ENCODE measurements at regions not wholly inside any gene's neighbourhood (a gene's known extent, or its start where the extent isn't known, plus 50 kb on each side); places are given as distances from the start of the nearest gene placed in this dataset.

DNA sequence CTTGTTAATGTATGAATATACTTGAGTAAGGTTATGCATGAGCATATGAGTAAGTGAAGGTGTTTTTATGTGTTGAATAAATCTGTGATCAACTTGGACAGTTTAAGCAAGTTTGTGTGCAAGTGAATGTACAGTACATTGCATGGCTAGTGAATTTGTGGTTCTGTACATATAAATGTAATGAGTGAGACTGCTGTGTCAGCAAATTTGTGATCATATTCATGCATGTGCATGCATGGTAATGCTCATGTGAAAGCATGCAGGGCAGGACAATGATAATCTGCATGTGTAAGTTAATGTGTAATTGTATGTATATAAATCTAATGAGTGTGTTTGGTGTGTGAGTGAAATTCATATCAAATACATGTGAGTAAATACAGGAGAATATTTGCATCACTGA lies 188.5 kb downstream of the PWWP3B start:
- Histone ChIP-seq H3K27me3 (replicated peaks; ENCODE audit: insufficient read depth) (no peaks in the 10 kb centered on the region), H3K27ac (no peak overlapping the region), H3K36me3 (no peaks in the 10 kb centered on the region), H3K4me1 (ENCODE audit: control insufficient read depth in 1 of 2, low read depth in 2 of 2) (no peaks in the 10 kb centered on the region), H3K4me3 (no peak overlapping the region), H3K9me3 (no peaks in the 10 kb centered on the region)
- DNase-seq (ENCODE audit: low spot score) (no peak), ATAC-seq (ENCODE audit: insufficient number of reproducible peaks, low FRiP score, low read depth) (no peak)
- TF ChIP-seq CTCF (IDR thresholded peaks at IDR 0.05), result no peak

- TF ChIP-seq CTCF (IDR thresholded peaks at IDR 0.05), result no peak
- Histone ChIP-seq H3K4me3 (no peak overlapping the region), H3K27ac (no peak overlapping the region), H3K36me3 (no peaks in the 10 kb centered on the region), H3K27me3 (replicated peaks; ENCODE audit: insufficient read depth) (no peaks in the 10 kb centered on the region), H3K9me3 (no peaks in the 10 kb centered on the region), H3K4me1 (ENCODE audit: control insufficient read depth in 1 of 2, low read depth in 2 of 2) (no peaks in the 10 kb centered on the region)
- ATAC-seq (ENCODE audit: insufficient number of reproducible peaks, low FRiP score, low read depth) (no peak), DNase-seq (ENCODE audit: low spot score) (no peak)
These were observed 195.1 kb downstream of the PWWP3B start for GRCh38 chrX:106363214-106363613.

GRCh38 chrX:106378616-106379015 lies 210.5 kb downstream of the PWWP3B start:
- H3K36me3 ChIP-seq, result no peaks in the 10 kb centered on the region
- no peak overlapping the region for H3K4me3 ChIP-seq
- no peaks in the 10 kb centered on the region for H3K9me3 ChIP-seq
- H3K27ac ChIP-seq, result no peak overlapping the region
- H3K4me1 ChIP-seq (ENCODE audit: control insufficient read depth in 1 of 2, low read depth in 2 of 2), result no peaks in the 10 kb centered on the region
- DNase-seq (ENCODE audit: low spot score) (no peak), ATAC-seq (ENCODE audit: insufficient number of reproducible peaks, low FRiP score, low read depth) (no peak)
- TF ChIP-seq CTCF (IDR thresholded peaks at IDR 0.05), result no peak
- H3K27me3 ChIP-seq (replicated peaks; ENCODE audit: insufficient read depth), result no peaks in the 10 kb centered on the region

DNA sequence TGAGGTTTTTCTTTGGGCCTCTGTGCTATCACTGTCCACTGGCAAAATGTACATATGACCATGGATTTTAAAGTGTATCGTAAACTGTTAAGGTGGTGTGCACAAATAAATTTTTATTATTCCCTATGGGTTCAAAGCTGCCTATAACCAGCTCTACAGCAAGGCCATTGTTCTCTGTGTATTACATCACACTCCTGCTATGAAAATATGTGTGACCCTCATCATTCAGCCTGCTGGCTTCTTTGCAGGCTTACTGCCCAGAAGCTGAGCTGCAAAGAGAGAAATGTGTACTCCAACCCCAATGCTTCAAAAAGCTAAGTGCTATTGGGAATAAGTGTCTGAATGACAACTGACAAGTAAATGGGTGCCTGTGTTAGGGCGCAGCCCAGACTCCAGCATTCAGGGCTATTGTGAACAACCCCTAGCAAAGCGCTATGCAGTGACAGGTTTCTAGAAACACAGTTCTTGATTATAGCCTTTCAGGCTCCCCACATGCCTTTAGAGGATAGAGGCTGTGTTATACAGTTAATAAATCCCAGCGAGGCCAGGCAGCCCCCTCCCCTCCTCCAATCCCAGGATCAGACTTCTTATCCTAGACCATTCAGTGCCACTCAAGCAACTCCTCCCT lies 220.4 kb upstream of the RADX start:
- Histone ChIP-seq H3K4me1 (ENCODE audit: control insufficient read depth in 1 of 2, low read depth in 2 of 2) (no peaks in the 10 kb centered on the region), H3K36me3 (no peaks in the 10 kb centered on the region), H3K4me3 (no peak overlapping the region), H3K27me3 (replicated peaks; ENCODE audit: insufficient read depth) (no peaks in the 10 kb centered on the region), H3K27ac (no peak overlapping the region), H3K9me3 (no peaks in the 10 kb centered on the region)
- DNase-seq (ENCODE audit: low spot score) (no peak), ATAC-seq (ENCODE audit: insufficient number of reproducible peaks, low FRiP score, low read depth) (no peak)
- no peak for TF ChIP-seq CTCF (IDR thresholded peaks at IDR 0.05)

DNA sequence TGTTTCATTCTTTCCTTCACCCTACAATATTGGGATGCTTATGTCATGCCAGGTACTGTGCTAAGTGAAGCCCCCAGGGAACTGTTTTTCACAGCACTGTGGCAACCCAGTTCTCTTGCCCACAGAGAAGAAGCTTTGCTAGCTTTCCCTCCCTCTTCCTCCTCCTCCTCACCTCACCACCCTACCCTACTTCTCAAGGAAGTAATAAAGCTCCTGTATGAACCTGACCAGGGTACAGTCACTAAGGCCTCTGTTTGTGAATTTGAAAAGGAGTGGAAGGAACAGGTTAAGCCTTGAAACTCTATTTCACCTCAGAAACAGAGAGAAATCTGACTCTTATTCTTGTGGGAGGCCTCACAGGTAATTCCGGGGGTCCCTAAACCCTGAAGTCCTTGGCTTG lies 219.4 kb upstream of the RADX start:
- Histone ChIP-seq H3K4me3 (no peak overlapping the region), H3K27ac (no peak overlapping the region), H3K36me3 (no peaks in the 10 kb centered on the region), H3K27me3 (replicated peaks; ENCODE audit: insufficient read depth) (no peaks in the 10 kb centered on the region), H3K4me1 (ENCODE audit: control insufficient read depth in 1 of 2, low read depth in 2 of 2) (no peaks in the 10 kb centered on the region), H3K9me3 (no peaks in the 10 kb centered on the region)
- DNase-seq (ENCODE audit: low spot score), result no peak
- TF ChIP-seq CTCF (IDR thresholded peaks at IDR 0.05), result no peak
- ATAC-seq (ENCODE audit: insufficient number of reproducible peaks, low FRiP score, low read depth), result no peak

Measured in thoracic aorta (tissue), 2 donors.